ENCODE measurements at regions not wholly inside any gene's neighbourhood (a gene's known extent, or its start where the extent isn't known, plus 50 kb on each side); places are given as distances from the start of the nearest gene placed in this dataset.

DNA sequence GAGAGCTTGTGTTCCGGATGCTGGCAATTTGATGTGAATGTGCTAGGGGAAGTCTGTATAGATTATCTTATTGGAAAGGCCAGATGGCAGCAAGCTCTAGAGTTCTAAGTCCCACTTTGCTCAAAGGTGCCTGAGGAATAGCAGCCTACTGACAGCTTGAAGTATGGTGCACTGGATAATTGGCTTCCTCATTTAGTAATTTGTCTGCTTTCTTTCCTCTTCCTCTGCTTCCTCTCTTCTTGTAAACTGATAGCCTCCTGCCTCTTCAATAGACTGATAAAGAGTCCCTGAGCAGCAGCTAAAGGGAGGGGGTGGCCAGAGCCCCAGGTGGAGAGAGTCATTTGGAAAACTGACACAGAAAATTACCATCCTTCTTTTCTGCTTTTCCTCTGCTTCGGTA, 177.3 kb downstream of the FGF1 start:
- H3K4me1 ChIP-seq (ENCODE audit: insufficient read depth, low read length) = peaks cover 10% of the 10 kb centered on the region
- no peaks in the 10 kb centered on the region for H3F3A ChIP-seq (ENCODE audit: low read length, unreplicated experiment)
- intact Hi-C loops (cut with micrococcal nuclease) = no loop called here
- H3K79me2 ChIP-seq (ENCODE audit: low read length) = no peaks in the 10 kb centered on the region
- no peaks in the 10 kb centered on the region for H3K9me2 ChIP-seq (replicated peaks; ENCODE audit: low read length)
- CTCF ChIA-PET = no interaction called here
- no peak overlapping the region for H3K9ac ChIP-seq (ENCODE audit: low read length)
- POLR2A ChIA-PET (ENCODE audit: unreplicated experiment) = no interaction called here
- H3K4me2 ChIP-seq (ENCODE audit: low read length) = no peak overlapping the region
- no peaks in the 10 kb centered on the region for H3K9me3 ChIP-seq (ENCODE audit: low read length)
- no TSS peak for BruUV-seq (replicated peaks)
- H3K27ac ChIP-seq (ENCODE audit: low read length) = no peak overlapping the region
- ATAC-seq = no peak
- no peak for TF ChIP-seq EZH2phosphoT487 (IDR thresholded peaks at IDR 0.05; ENCODE audit: borderline replicate concordance, low read length)
- TF ChIP-seq, protein P1, sequence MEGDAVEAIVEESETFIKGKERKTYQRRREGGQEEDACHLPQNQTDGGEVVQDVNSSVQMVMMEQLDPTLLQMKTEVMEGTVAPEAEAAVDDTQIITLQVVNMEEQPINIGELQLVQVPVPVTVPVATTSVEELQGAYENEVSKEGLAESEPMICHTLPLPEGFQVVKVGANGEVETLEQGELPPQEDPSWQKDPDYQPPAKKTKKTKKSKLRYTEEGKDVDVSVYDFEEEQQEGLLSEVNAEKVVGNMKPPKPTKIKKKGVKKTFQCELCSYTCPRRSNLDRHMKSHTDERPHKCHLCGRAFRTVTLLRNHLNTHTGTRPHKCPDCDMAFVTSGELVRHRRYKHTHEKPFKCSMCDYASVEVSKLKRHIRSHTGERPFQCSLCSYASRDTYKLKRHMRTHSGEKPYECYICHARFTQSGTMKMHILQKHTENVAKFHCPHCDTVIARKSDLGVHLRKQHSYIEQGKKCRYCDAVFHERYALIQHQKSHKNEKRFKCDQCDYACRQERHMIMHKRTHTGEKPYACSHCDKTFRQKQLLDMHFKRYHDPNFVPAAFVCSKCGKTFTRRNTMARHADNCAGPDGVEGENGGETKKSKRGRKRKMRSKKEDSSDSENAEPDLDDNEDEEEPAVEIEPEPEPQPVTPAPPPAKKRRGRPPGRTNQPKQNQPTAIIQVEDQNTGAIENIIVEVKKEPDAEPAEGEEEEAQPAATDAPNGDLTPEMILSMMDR (conservative IDR thresholded peaks at IDR 0.05; ENCODE audit: low read depth, low read length) = no peak
- no peak for TF ChIP-seq EZH2 (IDR thresholded peaks at IDR 0.05; ENCODE audit: low read length, unreplicated experiment)
- H2AFZ ChIP-seq (ENCODE audit: low read length) = no peak overlapping the region
- DNase-seq = no peak
- H3K27me3 ChIP-seq (ENCODE audit: low read length) = no peaks in the 10 kb centered on the region
- no peaks in the 10 kb centered on the region for H3K36me3 ChIP-seq (ENCODE audit: low read depth, low read length)
- no peak overlapping the region for H3K4me3 ChIP-seq (ENCODE audit: low read length)
- no peaks in the 10 kb centered on the region for H4K20me1 ChIP-seq (ENCODE audit: low read length)

GRCh38 chr5:142507531-142508372, 178.1 kb downstream of the FGF1 start:
- intact Hi-C loops (cut with micrococcal nuclease) = no loop called here
- no peaks in the 10 kb centered on the region for H3K79me2 ChIP-seq (ENCODE audit: low read length)
- H2AFZ ChIP-seq (ENCODE audit: low read length) = no peak overlapping the region
- TF ChIP-seq EZH2phosphoT487 (IDR thresholded peaks at IDR 0.05; ENCODE audit: borderline replicate concordance, low read length) = no peak
- TF ChIP-seq EZH2 (IDR thresholded peaks at IDR 0.05; ENCODE audit: low read length, unreplicated experiment) = no peak
- TF ChIP-seq, protein P1 (conservative IDR thresholded peaks at IDR 0.05; ENCODE audit: low read depth, low read length) = no peak
- peaks cover 6% of the 10 kb centered on the region for H3K4me1 ChIP-seq (ENCODE audit: insufficient read depth, low read length)
- ChIA-PET CTCF (no interaction called here), POLR2A (ENCODE audit: unreplicated experiment) (no interaction called here)
- H3K9ac ChIP-seq (ENCODE audit: low read length) = no peak overlapping the region
- no peak overlapping the region for H3K4me2 ChIP-seq (ENCODE audit: low read length)
- H3K27ac ChIP-seq (ENCODE audit: low read length) = no peak overlapping the region
- H3K36me3 ChIP-seq (ENCODE audit: low read depth, low read length) = no peaks in the 10 kb centered on the region
- no peak for ATAC-seq
- no peaks in the 10 kb centered on the region for H3K27me3 ChIP-seq (ENCODE audit: low read length)
- H3K9me2 ChIP-seq (replicated peaks; ENCODE audit: low read length) = no peaks in the 10 kb centered on the region
- no peaks in the 10 kb centered on the region for H3K9me3 ChIP-seq (ENCODE audit: low read length)
- no peak overlapping the region for H3K4me3 ChIP-seq (ENCODE audit: low read length)
- no peaks in the 10 kb centered on the region for H3F3A ChIP-seq (ENCODE audit: low read length, unreplicated experiment)
- BruUV-seq (replicated peaks) = no TSS peak
- H4K20me1 ChIP-seq (ENCODE audit: low read length) = no peaks in the 10 kb centered on the region
- DNase-seq = no peak

- ATAC-seq = no peak
- H2AFZ ChIP-seq (ENCODE audit: low read length) = no peak overlapping the region
- POLR2A ChIA-PET (ENCODE audit: unreplicated experiment) = no interaction called here
- no peak overlapping the region for H3K4me3 ChIP-seq (ENCODE audit: low read length)
- H3F3A ChIP-seq (ENCODE audit: low read length, unreplicated experiment) = no peaks in the 10 kb centered on the region
- H3K79me2 ChIP-seq (ENCODE audit: low read length) = no peaks in the 10 kb centered on the region
- H3K9ac ChIP-seq (ENCODE audit: low read length) = no peak overlapping the region
- H3K27ac ChIP-seq (ENCODE audit: low read length) = no peak overlapping the region
- H3K36me3 ChIP-seq (ENCODE audit: low read depth, low read length) = no peaks in the 10 kb centered on the region
- CTCF ChIA-PET = no interaction called here
- no peaks in the 10 kb centered on the region for H3K27me3 ChIP-seq (ENCODE audit: low read length)
- no peaks in the 10 kb centered on the region; the same call in 1 of the 2 replicates for H3K4me1 ChIP-seq (ENCODE audit: insufficient read depth, low read length)
- no peaks in the 10 kb centered on the region for H3K9me2 ChIP-seq (replicated peaks; ENCODE audit: low read length)
- TF ChIP-seq, protein P1 (conservative IDR thresholded peaks at IDR 0.05; ENCODE audit: low read depth, low read length) = no peak
- TF ChIP-seq EZH2phosphoT487 (IDR thresholded peaks at IDR 0.05; ENCODE audit: borderline replicate concordance, low read length) (no peak), EZH2 (IDR thresholded peaks at IDR 0.05; ENCODE audit: low read length, unreplicated experiment) (no peak)
- no peaks in the 10 kb centered on the region for H4K20me1 ChIP-seq (ENCODE audit: low read length)
- no TSS peak for BruUV-seq (replicated peaks)
- no peaks in the 10 kb centered on the region for H3K9me3 ChIP-seq (ENCODE audit: low read length)
- H3K4me2 ChIP-seq (ENCODE audit: low read length) = no peak overlapping the region
- intact Hi-C loops (cut with micrococcal nuclease) = no loop called here
- DNase-seq = no peak
These were observed 179.1 kb downstream of the FGF1 start for GRCh38 chr5:142506756-142507155.

Data from PC-3 (cell line).